Activated naive CD4-positive, alpha-beta T cell treated with anti-CD3 and anti-CD28 coated beads, Interleukin-2, amount 50 U/mL, for 72 hours (primary cell): ENCODE measurements at regions not wholly inside any gene's neighbourhood (a gene's known extent, or its start where the extent isn't known, plus 50 kb on each side); places are given as distances from the start of the nearest gene placed in this dataset.
"Not testable (repeated sequence)": the region's sequence is repeated elsewhere in the genome, so short reads cannot be mapped to it uniquely, and the experiment has no call there.

Source experiments
- ATAC-seq, 2 donors: fragments of 150-1000 bp; cut with Tn5 transposase; 2 replicates each; pipeline ENCODE4 v1.10.0; 2021; ENCODE audit warnings: mild to moderate bottlenecking in 2 of 2, moderate library complexity in 2 of 2
- DNase-seq, 2 donors: peaks; one replicate each; pipeline ENCODE4 v3.0.0; 2021 to 2022; ENCODE audit warnings: low spot score in 2 of 2
- H3K27ac Mint-ChIP-seq, 2 donors: one replicate each; pipeline ENCODE4 v1.8.0; 2022; ENCODE audit warnings: mild to moderate bottlenecking in 2 of 2, mixed read lengths in 2 of 2
- H3K36me3 Mint-ChIP-seq, 2 donors: one replicate each; pipeline ENCODE4 v1.8.0; 2022; ENCODE audit warnings: mixed read lengths in 2 of 2
- H3K9me3 Mint-ChIP-seq, 2 donors: one replicate each; pipeline ENCODE4 v1.8.0; 2022; ENCODE audit warnings: mixed read lengths in 2 of 2

- Mint-ChIP-seq H3K9me3 (peaks cover 3 to 8% of the 10 kb centered on the region in 2 donors), H3K36me3 (no peaks in the 10 kb centered on the region), H3K27ac (no peak overlapping the region)
- DNase-seq (no peak), ATAC-seq (no peak)
These were observed 195.5 kb upstream of the NCAM2 start for GRCh38 chr21:20802631-20803260.

GRCh38 chr21:20811702-20812101 is 186.5 kb upstream of the NCAM2 start:
- Mint-ChIP-seq H3K9me3 (peaks cover 12 to 20% of the 10 kb centered on the region in 2 donors), H3K27ac (no peak overlapping the region), H3K36me3 (no peaks in the 10 kb centered on the region)
- ATAC-seq (no peak), DNase-seq (no peak)

- ATAC-seq (no peak), DNase-seq (no peak)
- Mint-ChIP-seq H3K27ac (no peak overlapping the region), H3K36me3 (no peaks in the 10 kb centered on the region), H3K9me3 (peaks cover 16 to 17% of the 10 kb centered on the region in 2 donors)
These were observed 184.1 kb upstream of the NCAM2 start for GRCh38 chr21:20814090-20814489.

- no peak for ATAC-seq
- H3K27ac Mint-ChIP-seq, result no peak overlapping the region
- peaks cover 3 to 8% of the 10 kb centered on the region in 2 donors for H3K9me3 Mint-ChIP-seq
- no peaks in the 10 kb centered on the region for H3K36me3 Mint-ChIP-seq
- DNase-seq, result no peak
These were observed 175.5 kb upstream of the NCAM2 start for GRCh38 chr21:20822666-20823065.

GRCh38 chr21:20852866-20853265 is 145.3 kb upstream of the NCAM2 start:
- H3K36me3 Mint-ChIP-seq, result no peaks in the 10 kb centered on the region
- DNase-seq (no peak), ATAC-seq (no peak)

GRCh38 chr21:20856926-20857325 is 141.3 kb upstream of the NCAM2 start:
- ATAC-seq (no peak), DNase-seq (no peak)
- H3K36me3 Mint-ChIP-seq, result no peaks in the 10 kb centered on the region
- peaks cover 8 to 10% of the 10 kb centered on the region in 2 donors for H3K9me3 Mint-ChIP-seq
- H3K27ac Mint-ChIP-seq, result no peak overlapping the region

More at GRCh38 chr21:20852866-20853265, 145.3 kb upstream of the NCAM2 start:
- Mint-ChIP-seq H3K9me3 (peaks cover 4 to 9% of the 10 kb centered on the region in 2 donors), H3K27ac (no peak overlapping the region)

GRCh38 chr21:20874202-20874601 is 124.0 kb upstream of the NCAM2 start:
- Mint-ChIP-seq H3K36me3 (no peaks in the 10 kb centered on the region), H3K27ac (no peak overlapping the region), H3K9me3 (peaks cover 4 to 7% of the 10 kb centered on the region in 2 donors)
- ATAC-seq (no peak), DNase-seq (no peak)

- ATAC-seq (no peak), DNase-seq (no peak)
- Mint-ChIP-seq H3K27ac (no peak overlapping the region), H3K9me3 (peaks cover 3 to 4% of the 10 kb centered on the region in 2 donors), H3K36me3 (no peaks in the 10 kb centered on the region)
These were observed 122.5 kb upstream of the NCAM2 start for GRCh38 chr21:20875742-20876141.

GRCh38 chr21:20877976-20878375 is 120.2 kb upstream of the NCAM2 start:
- H3K36me3 Mint-ChIP-seq, result no peaks in the 10 kb centered on the region
- ATAC-seq (no peak), DNase-seq (no peak)
- peaks cover 3 to 8% of the 10 kb centered on the region in 2 donors for H3K9me3 Mint-ChIP-seq
- H3K27ac Mint-ChIP-seq, result no peak overlapping the region

- Mint-ChIP-seq H3K36me3 (no peaks in the 10 kb centered on the region), H3K27ac (no peak overlapping the region), H3K9me3 (peaks cover 0 to 3% of the 10 kb centered on the region in 2 donors)
- peak in 1 of 2 donors; percentile 3 for DNase-seq
- no peak for ATAC-seq
These were observed 115.5 kb upstream of the NCAM2 start for GRCh38 chr21:20882462-20883407.

- Mint-ChIP-seq H3K36me3 (no peaks in the 10 kb centered on the region), H3K9me3 (peaks cover 0 to 3% of the 10 kb centered on the region in 2 donors), H3K27ac (no peak overlapping the region)
- DNase-seq (no peak), ATAC-seq (no peak)
These were observed 114.8 kb upstream of the NCAM2 start for GRCh38 chr21:20883408-20883800.

- ATAC-seq (no peak), DNase-seq (no peak)
- no peak overlapping the region for H3K27ac Mint-ChIP-seq
- H3K9me3 Mint-ChIP-seq, result peaks cover 0 to 4% of the 10 kb centered on the region in 2 donors
- H3K36me3 Mint-ChIP-seq, result no peaks in the 10 kb centered on the region
These were observed 95.7 kb upstream of the NCAM2 start for GRCh38 chr21:20902511-20902910.

- ATAC-seq (no peak), DNase-seq (no peak)
- Mint-ChIP-seq H3K27ac (no peak overlapping the region), H3K36me3 (no peaks in the 10 kb centered on the region), H3K9me3 (peaks cover 0 to 4% of the 10 kb centered on the region in 2 donors)
These were observed 95.2 kb upstream of the NCAM2 start for GRCh38 chr21:20902998-20903397.

GRCh38 chr21:20927555-20927954 is 70.7 kb upstream of the NCAM2 start:
- H3K36me3 Mint-ChIP-seq, result peaks cover 0 to 16% of the 10 kb centered on the region in 2 donors
- H3K27ac Mint-ChIP-seq, DNase-seq, ATAC-seq: not testable (repeated sequence)
- H3K9me3 Mint-ChIP-seq, result peaks cover 16 to 17% of the 10 kb centered on the region in 2 donors

GRCh38 chr21:20942523-20942922 is 55.7 kb upstream of the NCAM2 start:
- ATAC-seq (no peak), DNase-seq (no peak)
- H3K27ac Mint-ChIP-seq, result no peak overlapping the region
- H3K36me3 Mint-ChIP-seq, result no peaks in the 10 kb centered on the region
- H3K9me3 Mint-ChIP-seq, result peaks cover 0 to 5% of the 10 kb centered on the region in 2 donors

- no peak for DNase-seq
These were observed 54.6 kb upstream of the NCAM2 start for GRCh38 chr21:20943561-20943997.

GRCh38 chr21:20944139-20944538 is 54.1 kb upstream of the NCAM2 start:
- DNase-seq (no peak), ATAC-seq (no peak)
- H3K36me3 Mint-ChIP-seq, result no peaks in the 10 kb centered on the region
- H3K27ac Mint-ChIP-seq, result no peak overlapping the region
- peaks cover 0 to under 1% of the 10 kb centered on the region in 2 donors for H3K9me3 Mint-ChIP-seq

More at GRCh38 chr21:20943561-20943997, 54.6 kb upstream of the NCAM2 start:
- H3K9me3 Mint-ChIP-seq, result peaks cover 0 to 5% of the 10 kb centered on the region in 2 donors
- ATAC-seq, result no peak
- no peaks in the 10 kb centered on the region for H3K36me3 Mint-ChIP-seq
- no peak overlapping the region for H3K27ac Mint-ChIP-seq
